Testis (tissue), 2 donors: ENCODE measurements at regions not wholly inside any gene's neighbourhood (a gene's known extent, or its start where the extent isn't known, plus 50 kb on each side); places are given as distances from the start of the nearest gene placed in this dataset.
A peak's percentile ranks its signal among the peaks of the same experiment; 100 is the strongest.

Experiments
- DNase-seq: peaks from one replicate; pipeline ENCODE4 v3.0.0-alpha.2; 2019
- H3K27ac ChIP-seq, 2 donors: fragments of 200-600 bp; sonication (generic); one replicate each; pipeline ENCODE4 v1.5.1; 2019
- H3K27me3 ChIP-seq: fragments of 200-600 bp; sonication (generic); one replicate; pipeline ENCODE4 v1.5.1; 2019
- H3K36me3 ChIP-seq: fragments of 200-600 bp; sonication (generic); one replicate; pipeline ENCODE4 v1.5.1; 2017; ENCODE audit warnings: low read depth; ENCODE audit errors: missing control alignments
- H3K4me1 ChIP-seq: fragments of 200-600 bp; sonication (generic); one replicate; pipeline ENCODE4 v1.5.1; 2019
- H3K4me3 ChIP-seq, 2 donors: fragments of 200-600 bp; sonication (generic); one replicate each; pipeline ENCODE4 v1.5.1; 2017 to 2019
- H3K9me3 ChIP-seq: fragments of 200-600 bp; sonication (generic); one replicate; pipeline ENCODE4 v1.5.1; 2017
- CTCF ChIP-seq, 3 experiments: fragments of 450-650 bp in 2 of 3; fragments of 200-600 bp in 1 of 3; sonication (generic) in 1 of 3; IDR thresholded peaks; one replicate each; pipeline ENCODE4 v1.5.1; 2016 to 2019; ENCODE audit warnings: antibody characterized with exemption in 3 of 3, mild to moderate bottlenecking in 2 of 3, moderate library complexity in 1 of 3
- POLR2A ChIP-seq: fragments of 450-650 bp; IDR thresholded peaks from one replicate; pipeline ENCODE4 v1.6.1; 2017; ENCODE audit warnings: antibody characterized with exemption, mild to moderate bottlenecking, moderate library complexity
- WGBS, 2 donors: methylation state at CpG; one replicate each; pipeline ENCODE4 v1.1.5; 2018; 5-methylcytosine and 5-hydroxymethylcytosine counted together
- intact Hi-C: fragments of 100-400 bp; cut with DNase I; formaldehyde crosslinking; loops from one replicate; pipeline ENCODE4 v1.15.1; 2023; ENCODE audit warnings: low total_unique reads

GRCh38 chr5:1671351-1671750, 128.3 kb downstream of the MRPL36 start:
- DNase-seq: no peak
- WGBS, 2 donors: 82 to 89% methylated on average over 11 of the region's 11 CpGs
- peaks cover 13% of the 10 kb centered on the region for H3K4me1 ChIP-seq
- TF ChIP-seq CTCF (IDR thresholded peaks at IDR 0.05) (no peak), POLR2A (no peak)
- intact Hi-C loops: no loop called here
- H3K4me3 ChIP-seq: no peak overlapping the region
- H3K9me3 ChIP-seq: no peaks in the 10 kb centered on the region
- no peaks in the 10 kb centered on the region for H3K36me3 ChIP-seq
- H3K27me3 ChIP-seq: no peaks in the 10 kb centered on the region
- no peak overlapping the region for H3K27ac ChIP-seq

GRCh38 chr5:1670351-1670750, 129.3 kb downstream of the MRPL36 start:
- no peak for TF ChIP-seq CTCF (IDR thresholded peaks at IDR 0.05)
- no peak for TF ChIP-seq POLR2A
- no peaks in the 10 kb centered on the region for H3K27me3 ChIP-seq
- DNase-seq: no peak
- no peak overlapping the region for H3K4me3 ChIP-seq
- intact Hi-C loops: no loop called here
- H3K9me3 ChIP-seq: no peaks in the 10 kb centered on the region
- WGBS, 2 donors: 52 to 69% methylated on average over 2 of the region's 2 CpGs
- H3K27ac ChIP-seq: no peak overlapping the region
- H3K36me3 ChIP-seq: no peaks in the 10 kb centered on the region
- peaks cover 13% of the 10 kb centered on the region for H3K4me1 ChIP-seq

- peaks cover 13% of the 10 kb centered on the region for H3K4me1 ChIP-seq
- H3K4me3 ChIP-seq: no peak overlapping the region
- no peaks in the 10 kb centered on the region for H3K9me3 ChIP-seq
- no peak for DNase-seq
- TF ChIP-seq POLR2A (no peak), CTCF (IDR thresholded peaks at IDR 0.05) (no peak)
- H3K36me3 ChIP-seq: no peaks in the 10 kb centered on the region
- H3K27ac ChIP-seq: no peak overlapping the region
- intact Hi-C loops: no loop called here
- H3K27me3 ChIP-seq: no peaks in the 10 kb centered on the region
- 68 to 83% methylated on average over 10 of the region's 10 CpGs for WGBS, 2 donors
These were observed 130.1 kb downstream of the MRPL36 start for GRCh38 chr5:1669276-1670155.

- Histone ChIP-seq H3K27me3 (no peaks in the 10 kb centered on the region), H3K36me3 (no peaks in the 10 kb centered on the region), H3K4me1 (peaks cover 13% of the 10 kb centered on the region), H3K27ac (no peak overlapping the region), H3K9me3 (no peaks in the 10 kb centered on the region), H3K4me3 (peak overlapping the region in 1 of 2 donors; percentile 30)
- DNase-seq: peak; percentile 43
- intact Hi-C loops: no loop called here
- TF ChIP-seq POLR2A (no peak), CTCF (IDR thresholded peaks at IDR 0.05) (no peak)
- 5 to 12% methylated on average over 22 to 23 of the region's 23 CpGs for WGBS, 2 donors
These were observed 131.4 kb downstream of the MRPL36 start for GRCh38 chr5:1668141-1668721.
